IMR-90 (cell line): ENCODE measurements at regions not wholly inside any gene's neighbourhood (a gene's known extent, or its start where the extent isn't known, plus 50 kb on each side); places are given as distances from the start of the nearest gene placed in this dataset.
A peak's percentile ranks its signal among the peaks of the same experiment; 100 is the strongest.

Experiments used
- ATAC-seq: fragments of 200-7000 bp; cut with Tn5 transposase; 2 replicates; pipeline ENCODE4 v1.9.1; 2020; ENCODE audit warnings: low read depth, mild to moderate bottlenecking, moderate library complexity
- BruUV-seq: library from RNA; stranded (reverse); fragments of 400-500 nt; replicated peaks from 2 replicates; lab custom pipeline; 2021; lab: Mats Ljungman, UMichigan
- CTCF ChIA-PET: fragments of 300-600 bp; formaldehyde crosslinking; extraction: SDS; loops from one replicate; lab custom pipeline; 2021; ENCODE audit warnings: antibody characterized with exemption; lab: Yijun Ruan, JAX
- POLR2A ChIA-PET: fragments of 300-600 bp; sonication (Branson Sonifier 250); formaldehyde crosslinking; loops from one replicate; lab custom pipeline; 2022; ENCODE audit warnings: antibody characterized with exemption; ENCODE audit not compliant: unreplicated experiment; lab: Charles Lee
- DNase-seq: peaks from one replicate; pipeline ENCODE4 v3.0.0; 2013
- H2AFZ ChIP-seq: replicated peaks from 2 replicates; pipeline ENCODE3; 2013; ENCODE audit warnings: low read length, mild to moderate bottlenecking; ENCODE audit not compliant: poor library complexity
- H2AK5ac ChIP-seq: 2 replicates; pipeline ENCODE4 v1.6.1; 2013; ENCODE audit warnings: low read depth, low read length, inconsistent platforms
- H2AK9ac ChIP-seq: replicated peaks from 2 replicates; pipeline ENCODE3; 2013; ENCODE audit warnings: mild to moderate bottlenecking, low read depth, low read length, moderate library complexity; ENCODE audit not compliant: poor library complexity
- H2BK120ac ChIP-seq: 2 replicates; pipeline ENCODE4 v1.6.1; 2013; ENCODE audit warnings: low read depth, low read length, inconsistent platforms
- H2BK15ac ChIP-seq: 3 replicates; pipeline ENCODE4 v1.6.1; 2013; ENCODE audit warnings: low read depth, low read length, inconsistent platforms
- H2BK20ac ChIP-seq: 2 replicates; pipeline ENCODE4 v1.6.1; 2013; ENCODE audit warnings: low read depth, mild to moderate bottlenecking, inconsistent platforms, low read length, moderate library complexity
- H2BK5ac ChIP-seq: 2 replicates; pipeline ENCODE4 v1.6.1; 2013; ENCODE audit warnings: mild to moderate bottlenecking, low read depth, low read length, inconsistent platforms; ENCODE audit not compliant: poor library complexity, severe bottlenecking
- H3K14ac ChIP-seq: replicated peaks from 2 replicates; pipeline ENCODE4 v1.6.1; 2013; ENCODE audit warnings: low read depth, low read length, inconsistent platforms
- H3K18ac ChIP-seq: 2 replicates; pipeline ENCODE4 v1.6.1; 2013; ENCODE audit warnings: low read depth, low read length, control low read depth
- H3K23ac ChIP-seq: 2 replicates; pipeline ENCODE4 v1.6.1; 2013; ENCODE audit warnings: low read depth, low read length, inconsistent platforms
- H3K27ac ChIP-seq: 2 replicates; pipeline ENCODE4 v1.5.1; 2013; ENCODE audit warnings: mild to moderate bottlenecking, control low read depth, low read length; ENCODE audit not compliant: insufficient read depth
- H3K27me3 ChIP-seq: 2 replicates; pipeline ENCODE4 v1.6.1; 2013; ENCODE audit warnings: low read length; ENCODE audit not compliant: control insufficient read depth, insufficient read depth
- H3K36me3 ChIP-seq: 2 replicates; pipeline ENCODE4 v1.6.1; 2013; ENCODE audit warnings: low read length, mixed read lengths; ENCODE audit not compliant: control insufficient read depth, insufficient read depth
- H3K4ac ChIP-seq: 2 replicates; pipeline ENCODE4 v1.6.1; 2013; ENCODE audit warnings: low read depth, low read length, inconsistent platforms
- H3K4me1 ChIP-seq: 2 replicates; pipeline ENCODE4 v1.6.1; 2013; ENCODE audit warnings: low read length, mixed read lengths; ENCODE audit not compliant: control insufficient read depth, insufficient read depth
- H3K4me2 ChIP-seq: 2 replicates; pipeline ENCODE4 v1.6.1; 2013; ENCODE audit warnings: low read depth, mild to moderate bottlenecking, control low read depth, low read length, moderate library complexity
- H3K4me3 ChIP-seq: 2 replicates; pipeline ENCODE4 v1.5.1; 2013; ENCODE audit warnings: low read depth, mild to moderate bottlenecking, control low read depth, low read length, moderate library complexity; ENCODE audit not compliant: insufficient read depth
- H3K56ac ChIP-seq: 2 replicates; pipeline ENCODE4 v1.6.1; 2013; ENCODE audit warnings: low read length, inconsistent platforms; ENCODE audit not compliant: insufficient read depth; ENCODE audit errors: extremely low read depth
- H3K79me1 ChIP-seq, 2 experiments: 2 replicates each; pipeline ENCODE4 v1.6.1; 2013; ENCODE audit warnings: low read length in 2 of 2, inconsistent platforms in 1 of 2, low read depth in 1 of 2
- H3K9ac ChIP-seq: 2 replicates; pipeline ENCODE4 v1.6.1; 2013; ENCODE audit warnings: low read depth, low read length, control low read depth
- H3K9me1 ChIP-seq: 2 replicates; pipeline ENCODE4 v1.6.1; 2013; ENCODE audit warnings: low read length, inconsistent platforms; ENCODE audit not compliant: insufficient read depth
- H3K9me3 ChIP-seq: 2 replicates; pipeline ENCODE4 v1.6.1; 2013; ENCODE audit warnings: low read length; ENCODE audit not compliant: control insufficient read depth, insufficient read depth
- H4K20me1 ChIP-seq: 2 replicates; pipeline ENCODE4 v1.6.1; 2013; ENCODE audit warnings: low read length, inconsistent platforms; ENCODE audit not compliant: insufficient read depth
- H4K5ac ChIP-seq: 2 replicates; pipeline ENCODE4 v1.6.1; 2013; ENCODE audit warnings: mild to moderate bottlenecking, low read depth, low read length, control low read depth
- H4K8ac ChIP-seq, 2 experiments: 2 replicates each; pipeline ENCODE4 v1.6.1; 2013; ENCODE audit warnings: low read depth in 2 of 2, low read length in 2 of 2, control low read depth in 1 of 2, inconsistent platforms in 1 of 2
- H4K91ac ChIP-seq: 2 replicates; pipeline ENCODE4 v1.6.1; 2013; ENCODE audit warnings: low read depth, low read length, inconsistent platforms; ENCODE audit not compliant: insufficient read depth
- BHLHE40 ChIP-seq: fragments of 150-350 bp; IDR thresholded peaks from 2 replicates; pipeline ENCODE4 v1.6.1; 2016; ENCODE audit warnings: mild to moderate bottlenecking, low read depth, low read length
- CEBPB ChIP-seq: IDR thresholded peaks from 2 replicates; pipeline ENCODE4 v1.6.1; 2012; ENCODE audit warnings: low read depth, low read length, improper control_type of control experiment
- FOS ChIP-seq: fragments of 150-350 bp; IDR thresholded peaks from 2 replicates; pipeline ENCODE4 v1.6.1; 2016; ENCODE audit warnings: low read depth, low read length
- MAFK ChIP-seq: IDR thresholded peaks from 2 replicates; pipeline ENCODE4 v1.6.1; 2012; ENCODE audit warnings: low read depth, low read length, improper control_type of control experiment
- POLR2A ChIP-seq: IDR thresholded peaks from 2 replicates; pipeline ENCODE4 v1.6.1; 2012; ENCODE audit warnings: mild to moderate bottlenecking, low read depth, low read length
- RCOR1 ChIP-seq: IDR thresholded peaks from 2 replicates; pipeline ENCODE4 v1.6.1; 2012; ENCODE audit warnings: mild to moderate bottlenecking, low read length, improper control_type of control experiment; ENCODE audit not compliant: insufficient replicate concordance
- RFX5 ChIP-seq: IDR thresholded peaks from 2 replicates; pipeline ENCODE4 v1.8.0; 2012; ENCODE audit warnings: low read depth, mild to moderate bottlenecking, low read length, moderate library complexity
- SMC3 ChIP-seq: fragments of 150-350 bp; IDR thresholded peaks from 2 replicates; pipeline ENCODE4 v1.6.1; 2016; ENCODE audit warnings: low read depth, mild to moderate bottlenecking, antibody characterized with exemption, low read length, moderate library complexity
- USF2 ChIP-seq: fragments of 150-350 bp; IDR thresholded peaks from 2 replicates; pipeline ENCODE4 v1.6.1; 2017; ENCODE audit warnings: mild to moderate bottlenecking, antibody characterized with exemption, low read length, low read depth
- WGBS, 2 experiments: methylation state at CpG; one replicate each; pipeline versions ENCODE4 v1.1.5 to v1.1.7; 2013; ENCODE audit warnings: missing lambda C conversion rate in 2 of 2; ENCODE audit not compliant: insufficient read length in 1 of 2; ENCODE audit errors: extremely low coverage in 2 of 2; 5-methylcytosine and 5-hydroxymethylcytosine counted together
- dilution Hi-C: fragments of 300-500 bp; cut with HindIII; formaldehyde crosslinking; loops from one replicate; pipeline ENCODE4 v1.14.3; 2018; ENCODE audit warnings: low sequenced_read_pairs; ENCODE audit not compliant: unreplicated experiment
- in situ Hi-C: fragments of 300-500 bp; cut with MboI; formaldehyde crosslinking; loops from 3 replicates; pipeline ENCODE4 v1.14.3; 2019; ENCODE audit warnings: low sequenced_read_pairs, inconsistent platforms, mixed read lengths
- intact Hi-C: fragments of 100-400 bp; cut with micrococcal nuclease; formaldehyde crosslinking; loops from 2 replicates; pipeline ENCODE4 v1.10.0; 2022

- Histone ChIP-seq H4K20me1 (no peaks in the 10 kb centered on the region), H3K4me1 (peaks cover 9% of the 10 kb centered on the region), H2AK9ac (no peak overlapping the region), H4K8ac (no peak overlapping the region), H3K4ac (no peak overlapping the region), H2BK5ac (no peak overlapping the region), H3K79me1 (no peaks in the 10 kb centered on the region), H3K27me3 (no peaks in the 10 kb centered on the region), H2BK120ac (no peak overlapping the region), H3K9ac (no peak overlapping the region), H4K5ac (no peak overlapping the region), H3K9me1 (0 out of 2 replicates have a peak, but pooled peaks cover 7% of the 10 kb centered on the region), H3K4me3 (no peak overlapping the region), H3K4me2 (no peak overlapping the region), H2AK5ac (no peak overlapping the region), H4K91ac (no peak overlapping the region), H2BK15ac (no peak overlapping the region), H3K23ac (no peak overlapping the region), H3K14ac (no peak overlapping the region), H2AFZ (no peak overlapping the region), H3K9me3 (peaks cover 10% of the 10 kb centered on the region), H3K27ac (no peak overlapping the region), H3K18ac (no peak overlapping the region), H3K36me3 (no peaks in the 10 kb centered on the region), H2BK20ac (no peak overlapping the region), H3K56ac (no peak overlapping the region)
- ChIA-PET POLR2A (no interaction called here), CTCF (no interaction called here)
- dilution Hi-C loops (no loop called here), in situ Hi-C loops (no loop called here), intact Hi-C loops (no loop called here)
- TF ChIP-seq FOS: peak; percentile 42; the same call in 1 of the 2 replicates
- TF ChIP-seq RCOR1: no peak
- TF ChIP-seq RFX5: no peak
- TF ChIP-seq MAFK: peak; percentile 51; the same call in 1 of the 2 replicates
- TF ChIP-seq SMC3: no peak
- TF ChIP-seq USF2: peak; percentile 28; the same call in 1 of the 2 replicates
- TF ChIP-seq BHLHE40: peak; percentile 88
- no peak for TF ChIP-seq CEBPB
- TF ChIP-seq POLR2A: no peak
- ATAC-seq (peak; percentile 46), DNase-seq (peak; percentile 90)
- no TSS peak for BruUV-seq
- WGBS, 2 experiments: no CpG with 5 or more reads among the region's 3 CpGs
These were observed 178.9 kb upstream of the SERPINE2 start for GRCh38 chr2:224217962-224218347.
